NCI-H1436 treated with DMSO at 0.1 percent for 48 hours (cell line): ENCODE measurements at regions not wholly inside any gene's neighbourhood (a gene's known extent, or its start where the extent isn't known, plus 50 kb on each side); places are given as distances from the start of the nearest gene placed in this dataset.
"Not testable (repeated sequence)": the region's sequence is repeated elsewhere in the genome, so short reads cannot be mapped to it uniquely, and the experiment has no call there.

Experiments
- DNase-seq: peaks from one replicate; lab custom pipeline; 2025; lab: John Stamatoyannopoulos, UW

DNA sequence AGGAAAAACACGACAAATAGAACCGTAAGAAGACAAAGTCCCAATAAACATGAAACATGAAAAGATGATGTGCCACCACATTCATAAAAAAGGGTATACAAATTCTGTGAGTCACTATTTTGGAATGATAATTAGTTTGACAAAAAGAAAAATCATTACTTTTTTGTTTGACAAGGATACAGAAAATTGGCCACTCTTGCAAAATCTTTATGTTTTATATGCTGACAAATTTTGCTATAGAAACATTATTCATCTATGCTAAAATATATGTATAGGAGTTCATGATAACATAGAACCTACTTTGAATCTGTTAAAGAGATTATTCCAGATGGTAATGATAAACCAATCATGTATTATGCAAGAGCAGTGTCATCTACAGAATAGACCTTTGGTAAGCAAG lies 1201.0 kb downstream of the FSCB start:
- no peak for DNase-seq

DNA sequence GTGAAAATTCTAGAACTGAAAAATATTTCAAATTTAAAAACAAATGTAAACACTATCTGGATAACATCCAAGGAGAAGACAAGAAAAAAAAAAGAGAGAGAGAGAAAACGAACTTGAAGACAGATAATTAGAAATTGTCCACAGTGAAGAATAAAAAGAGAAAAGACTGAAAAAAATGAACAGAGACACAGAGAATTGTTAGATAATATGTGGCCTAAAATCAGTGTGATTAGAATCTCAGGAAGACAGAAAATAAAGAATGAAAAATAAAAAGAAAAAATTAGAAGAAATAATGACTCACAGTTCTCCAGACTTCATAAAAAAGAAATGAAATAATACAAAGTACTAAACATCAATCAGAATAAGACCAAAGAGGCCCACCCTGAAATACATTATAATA lies 1209.3 kb downstream of the FSCB start:
- no peak for DNase-seq

DNA sequence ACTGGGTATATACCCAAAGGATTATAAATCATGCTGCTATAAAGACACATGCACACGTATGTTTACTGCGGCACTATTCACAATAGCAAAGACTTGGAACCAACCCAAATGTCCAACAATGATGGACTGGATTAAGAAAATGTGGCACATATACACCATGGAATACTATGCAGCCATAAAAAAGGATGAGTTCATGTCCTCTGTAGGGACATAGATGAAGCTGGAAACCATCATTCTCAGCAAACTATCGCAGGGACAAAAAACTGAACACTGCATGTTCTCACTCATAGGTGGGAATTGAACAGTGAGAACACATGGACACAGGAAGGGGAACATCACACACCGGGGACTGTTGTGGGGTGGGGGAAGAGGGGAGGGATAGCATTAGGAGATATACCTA lies 1211.0 kb downstream of the FSCB start:
- not testable (repeated sequence) for DNase-seq

DNA sequence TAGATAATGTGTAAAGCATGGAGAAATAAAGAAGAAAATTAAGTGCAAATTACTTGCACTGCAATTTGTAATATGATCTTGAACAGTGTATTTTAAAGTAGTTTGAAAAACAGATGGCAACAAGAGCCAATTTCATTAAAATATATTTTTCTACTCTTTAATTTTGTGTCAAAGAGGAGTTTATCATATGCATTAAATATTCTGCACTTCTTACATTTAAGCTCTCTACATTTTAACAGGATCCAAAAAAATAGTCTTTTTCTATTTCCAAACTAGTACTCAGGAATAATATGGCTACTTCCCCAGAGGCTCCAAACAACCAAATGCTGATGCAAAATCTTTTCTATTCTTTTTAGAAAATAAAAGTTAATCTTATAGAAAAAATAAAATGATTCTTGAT lies 1221.5 kb downstream of the FSCB start:
- no peak for DNase-seq

DNA sequence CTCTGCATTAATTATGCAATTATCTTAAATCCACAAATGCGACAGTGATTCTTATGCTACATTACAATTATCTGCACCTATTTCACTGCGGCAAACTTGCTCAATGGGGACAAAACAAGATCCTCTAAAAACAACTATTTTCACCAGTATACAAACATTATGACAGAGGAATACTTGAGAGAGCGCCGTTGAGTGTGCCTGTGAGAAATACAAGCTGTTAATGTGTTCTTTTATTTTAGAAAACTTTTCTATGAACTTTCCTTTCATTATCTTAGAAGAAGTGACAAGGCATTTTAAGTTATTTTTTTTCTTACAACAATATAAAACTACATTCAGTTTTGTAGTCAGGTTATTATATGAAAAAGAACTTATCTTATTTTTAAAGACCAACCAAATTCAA lies 1247.0 kb downstream of the FSCB start:
- no peak for DNase-seq

DNA sequence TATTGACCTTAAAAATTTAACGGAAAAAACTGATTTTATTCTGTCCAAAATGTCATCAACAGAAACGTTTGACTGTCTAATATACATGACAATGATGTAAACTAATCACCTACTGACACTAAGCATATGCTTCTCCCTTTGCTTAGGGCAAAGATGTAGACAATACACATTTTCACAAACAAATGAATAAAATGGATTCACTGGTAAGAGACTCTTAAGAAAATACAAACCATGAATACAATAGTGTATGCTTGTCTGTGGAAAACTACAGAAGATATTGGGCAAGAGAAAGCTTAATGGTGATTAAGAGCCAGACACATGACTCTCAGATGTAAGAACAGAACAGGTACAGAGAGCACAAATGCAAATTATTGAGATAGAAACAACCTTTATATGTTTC lies 1248.7 kb downstream of the FSCB start:
- DNase-seq, result no peak

DNA sequence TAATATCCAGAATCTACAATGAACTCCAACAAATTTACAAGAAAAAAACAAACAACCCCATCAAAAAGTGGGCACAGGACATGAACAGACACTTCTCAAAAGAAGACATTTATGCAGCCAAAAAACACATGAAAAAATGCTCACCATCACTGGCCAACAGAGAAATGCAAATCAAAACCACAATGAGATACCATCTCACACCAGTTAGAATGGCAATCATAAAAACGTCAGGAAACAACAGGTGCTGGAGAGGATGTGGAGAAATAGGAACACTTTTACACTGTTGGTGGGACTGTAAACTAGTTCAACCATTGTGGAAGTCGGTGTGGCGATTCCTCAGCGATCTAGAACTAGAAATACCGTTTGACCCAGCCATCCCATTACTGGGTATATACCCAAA lies 1250.1 kb downstream of the FSCB start:
- not testable (repeated sequence) for DNase-seq

DNA sequence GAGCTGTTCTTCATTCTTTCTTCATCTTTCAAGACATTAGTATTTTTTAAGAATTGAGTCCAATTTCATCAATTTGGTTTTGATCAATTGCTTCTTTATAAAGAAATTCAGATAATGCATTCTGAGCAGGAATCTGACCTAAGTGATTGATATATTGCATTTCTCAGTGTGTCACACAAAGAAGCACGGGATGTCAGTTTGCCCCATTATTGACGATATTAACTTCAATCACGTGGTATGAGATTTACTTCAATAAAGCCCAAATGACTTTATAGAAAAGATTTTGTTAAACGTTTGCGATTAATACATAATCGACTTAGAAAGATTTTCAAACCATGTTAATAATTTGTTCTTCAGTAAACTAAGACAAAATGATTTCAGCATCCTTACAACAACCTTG lies 1254.2 kb downstream of the FSCB start:
- DNase-seq, result no peak

DNA sequence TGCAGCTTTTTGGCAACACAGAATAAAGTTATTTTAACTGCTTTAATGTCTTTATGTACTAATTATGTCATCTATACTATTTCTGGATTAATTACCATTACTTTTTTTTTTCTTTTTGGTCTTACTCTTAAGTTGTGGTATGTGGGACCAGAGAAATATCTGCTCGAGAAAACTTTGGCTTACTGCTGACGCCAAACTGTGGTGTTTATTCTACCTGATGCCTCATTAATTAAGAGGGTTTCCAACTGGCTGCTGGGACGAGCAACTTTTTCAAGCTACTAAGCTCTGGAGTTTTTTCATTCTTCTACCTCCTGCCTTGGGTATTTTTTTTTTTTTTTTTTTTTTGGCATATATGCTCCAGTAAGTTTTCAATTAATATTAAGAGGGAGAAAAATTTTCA lies 1257.5 kb downstream of the FSCB start:
- no peak for DNase-seq

DNA sequence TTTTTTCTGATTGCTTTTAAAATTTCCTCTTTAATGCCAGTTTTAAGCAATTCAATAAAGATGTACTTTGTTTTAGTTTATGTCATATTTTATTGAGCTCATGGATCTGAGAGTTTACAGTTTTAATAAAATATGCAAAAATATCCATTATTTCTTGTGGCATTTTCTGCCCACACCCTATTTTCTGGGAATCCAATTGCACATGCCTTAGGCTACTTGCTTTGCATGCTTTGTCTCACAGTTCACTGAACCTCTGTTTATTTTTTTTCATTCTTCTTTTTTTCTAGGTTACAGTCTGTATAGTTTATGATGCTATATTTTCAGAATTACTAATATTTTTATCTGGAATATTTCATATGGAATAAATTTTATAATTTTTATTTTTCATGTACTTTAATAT lies 1258.0 kb downstream of the FSCB start:
- no peak for DNase-seq

DNA sequence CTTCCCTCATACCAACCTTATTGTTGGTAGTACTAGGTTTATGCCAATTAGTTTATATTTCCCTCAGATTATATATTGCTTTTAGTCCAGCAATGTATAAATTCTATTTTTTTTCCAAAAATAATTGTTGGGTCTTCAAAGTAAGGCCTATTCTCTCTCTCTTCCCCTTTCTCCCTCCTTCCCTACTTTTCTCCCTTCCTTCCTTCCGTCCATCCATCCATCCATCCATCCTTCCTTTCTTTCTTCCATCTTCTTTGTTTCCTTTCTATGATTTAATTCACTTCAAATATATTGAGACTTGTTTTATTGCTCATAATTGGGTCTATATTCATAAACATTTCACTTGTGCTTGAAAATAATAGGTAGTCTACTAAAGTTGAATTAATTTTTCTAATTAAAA lies 1259.2 kb downstream of the FSCB start:
- no peak for DNase-seq

DNA sequence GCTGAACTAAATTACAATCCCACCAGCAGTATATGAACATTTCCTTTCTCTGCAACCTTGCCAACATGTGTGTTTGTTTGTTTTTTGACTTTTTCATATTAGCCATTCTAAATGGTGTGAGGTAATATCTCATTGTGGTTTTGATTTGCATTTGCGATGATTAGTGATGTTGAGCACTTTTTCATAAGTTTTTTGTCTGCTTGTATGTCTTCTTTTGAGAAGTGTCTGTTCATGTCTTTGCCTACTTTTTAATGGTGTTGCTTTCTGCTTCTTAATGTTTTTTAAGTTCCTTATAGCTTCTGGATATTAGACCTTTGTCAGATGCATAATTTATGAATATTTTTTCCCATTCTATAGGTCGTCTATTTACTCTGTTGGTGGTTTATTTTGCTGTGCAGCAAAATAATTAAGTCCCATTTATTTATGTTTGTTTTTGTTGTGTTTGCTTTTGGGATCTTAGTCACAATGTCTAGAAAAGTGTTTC lies 1262.9 kb downstream of the FSCB start:
- no peak for DNase-seq

DNA sequence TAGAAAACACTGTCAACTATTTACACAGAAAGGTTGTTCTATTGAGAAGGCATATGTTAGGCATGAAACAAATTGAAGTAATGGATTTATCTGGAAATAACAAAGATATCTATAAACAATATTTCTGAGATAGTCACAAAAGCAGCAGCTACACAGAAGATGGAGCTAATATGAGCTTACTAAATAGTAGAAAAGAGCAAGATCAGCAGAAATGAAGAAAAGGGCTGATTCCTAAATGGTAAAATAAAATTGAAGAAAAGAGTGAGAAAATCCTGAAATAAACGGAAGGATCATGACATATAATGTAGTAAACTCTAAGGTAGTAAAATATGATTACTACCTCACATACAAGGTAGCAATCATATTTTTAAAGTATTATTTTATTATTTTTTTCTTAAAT lies 1263.9 kb downstream of the FSCB start:
- no peak for DNase-seq

DNA sequence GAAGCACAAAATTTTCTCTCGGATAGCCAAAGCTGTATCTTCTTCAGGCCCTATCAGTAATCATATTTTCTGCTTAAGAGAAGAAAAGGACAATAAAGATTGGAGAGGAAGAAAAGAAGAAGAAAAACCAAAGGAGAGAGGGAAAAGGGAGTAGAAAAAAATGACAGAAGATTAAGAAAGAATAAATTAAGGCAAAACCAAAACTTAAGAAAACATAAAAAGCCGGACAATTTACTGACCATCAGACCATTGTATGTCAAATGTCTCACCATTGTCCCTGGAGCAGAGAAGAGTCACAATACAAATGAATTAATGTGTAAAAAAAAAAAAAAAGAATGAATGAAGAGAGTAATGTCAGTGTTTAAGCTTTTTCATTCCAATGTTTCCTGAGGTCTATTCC lies 1274.8 kb downstream of the FSCB start:
- DNase-seq, result no peak

DNA sequence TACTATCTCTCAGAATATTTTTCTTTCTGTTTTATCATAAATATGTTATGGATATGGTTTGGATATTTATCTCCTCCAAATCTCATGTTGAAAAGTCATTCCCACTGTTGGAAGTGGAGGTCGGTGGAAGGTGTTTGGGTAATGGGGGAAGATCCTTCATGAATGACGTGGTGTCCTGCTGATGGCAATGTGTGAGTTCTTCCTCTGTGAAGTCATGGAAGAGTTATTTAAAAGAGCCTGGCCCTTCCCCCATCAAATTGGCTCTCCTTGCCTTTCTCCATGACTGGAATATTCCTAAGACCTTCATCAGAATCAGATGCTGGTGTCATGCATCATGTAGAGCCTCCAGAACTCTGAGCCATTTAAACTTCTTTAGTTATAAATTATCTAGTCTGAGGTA lies 1291.6 kb downstream of the FSCB start:
- no peak for DNase-seq

DNA sequence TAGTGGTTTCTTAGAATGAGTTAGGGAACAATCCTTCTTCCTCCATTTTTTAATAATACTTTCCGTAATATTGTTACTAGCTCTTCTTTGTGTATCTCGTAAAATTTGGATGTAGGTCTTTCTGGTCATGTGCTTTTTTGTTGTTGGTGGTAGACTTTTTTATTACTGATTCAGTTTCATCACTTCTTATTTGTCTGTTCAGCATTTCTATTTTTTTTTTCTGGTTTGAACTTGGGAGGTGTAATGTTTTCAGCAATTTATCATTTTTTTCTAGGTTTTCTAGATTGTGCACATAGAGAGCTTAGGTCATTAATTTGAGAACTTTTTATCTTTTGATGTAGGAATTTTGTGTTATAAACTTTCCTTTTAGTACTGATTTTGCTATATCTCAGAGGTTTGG lies 1299.9 kb downstream of the FSCB start:
- DNase-seq, result no peak

DNA sequence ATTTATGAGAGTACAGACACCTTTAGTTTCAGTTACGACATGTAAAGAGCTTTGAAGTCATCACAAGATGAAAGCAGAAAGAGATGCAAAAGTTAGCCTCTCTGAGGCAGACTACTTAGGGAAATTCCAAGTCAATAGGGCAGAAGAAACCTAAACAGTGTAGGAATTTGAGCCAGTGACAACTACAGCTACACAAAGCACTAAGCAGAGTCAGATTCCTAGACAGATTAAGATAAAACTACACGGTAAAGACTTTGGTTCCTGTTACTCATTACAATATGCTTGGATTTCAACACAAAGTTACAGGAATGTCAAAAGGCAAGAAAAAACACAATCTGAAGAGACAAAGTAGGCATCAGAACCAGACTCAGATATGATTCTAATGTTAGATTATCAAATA lies 1302.3 kb downstream of the FSCB start:
- DNase-seq, result no peak

DNA sequence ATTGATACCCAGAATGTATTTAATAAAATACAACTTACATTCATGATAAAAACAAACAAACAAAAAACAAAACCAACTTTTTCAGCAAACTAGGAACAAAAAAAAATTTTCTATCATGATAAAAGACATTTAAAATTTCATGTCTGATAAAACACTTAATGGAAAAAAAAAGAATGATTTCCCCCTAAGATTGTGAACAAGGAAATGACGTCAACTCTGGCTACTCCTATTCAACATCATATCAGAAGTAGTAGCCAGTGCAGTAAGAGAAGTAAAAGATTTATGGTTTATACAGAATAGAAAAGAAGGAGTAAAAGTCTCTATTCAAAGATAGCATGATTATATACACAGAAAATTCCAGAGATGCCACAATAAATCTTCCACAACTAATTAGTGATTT lies 1306.6 kb downstream of the FSCB start:
- DNase-seq, result no peak

DNA sequence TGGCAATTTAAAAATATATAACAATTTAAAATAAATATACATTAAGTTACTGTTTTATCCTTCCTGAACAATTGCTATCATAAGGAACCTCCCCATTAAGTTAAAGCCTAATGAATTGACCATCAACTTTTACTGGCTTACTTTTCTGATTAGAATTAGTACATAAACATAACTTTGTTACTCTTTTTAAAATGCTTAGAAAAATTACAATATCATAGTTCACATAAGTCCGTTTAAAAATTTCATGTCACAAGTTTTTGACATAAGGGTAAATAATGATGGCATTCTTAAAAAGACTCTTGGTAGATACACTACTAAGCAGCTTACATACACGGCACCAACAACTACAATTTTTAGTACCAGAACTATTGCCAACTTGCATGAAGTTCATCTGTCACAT lies 1308.6 kb downstream of the FSCB start:
- no peak for DNase-seq

DNA sequence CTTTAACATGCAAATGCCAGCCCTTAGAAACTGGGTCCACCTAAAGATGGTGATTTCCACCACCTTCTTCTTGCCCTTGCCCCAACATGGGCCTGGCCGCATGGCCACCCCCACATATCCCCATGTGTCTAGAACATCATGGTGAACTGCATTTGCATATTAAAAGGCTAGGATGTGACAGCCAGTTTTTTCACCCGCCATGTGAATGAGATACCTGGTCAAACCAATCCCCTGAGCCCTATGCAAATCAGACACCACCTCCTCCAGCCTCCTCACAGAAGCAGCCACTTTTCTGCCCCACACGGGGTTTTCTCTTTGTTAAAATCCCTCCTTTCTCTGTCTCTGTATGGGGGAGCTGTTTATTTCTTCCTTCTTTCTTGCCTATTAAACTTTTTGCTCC lies 1322.5 kb downstream of the FSCB start:
- no peak for DNase-seq

DNA sequence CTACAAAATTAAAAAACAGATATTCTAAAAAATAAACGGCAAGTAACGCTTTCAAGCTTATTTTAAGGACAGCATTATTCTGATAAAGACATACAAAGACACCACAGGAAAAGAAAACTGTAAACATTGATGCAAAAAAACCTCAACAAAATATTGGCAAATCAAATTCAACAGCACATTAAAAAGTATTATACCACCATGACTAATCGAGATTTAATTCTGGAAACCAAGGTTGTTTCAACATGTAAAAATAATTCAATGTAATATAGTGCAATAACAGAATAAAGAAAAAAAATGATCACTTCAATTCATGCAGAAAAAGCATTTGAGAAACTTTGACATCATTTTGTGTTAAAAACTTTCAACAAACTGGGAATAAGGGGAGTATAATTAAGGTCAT lies 1323.2 kb downstream of the FSCB start:
- no peak for DNase-seq

DNA sequence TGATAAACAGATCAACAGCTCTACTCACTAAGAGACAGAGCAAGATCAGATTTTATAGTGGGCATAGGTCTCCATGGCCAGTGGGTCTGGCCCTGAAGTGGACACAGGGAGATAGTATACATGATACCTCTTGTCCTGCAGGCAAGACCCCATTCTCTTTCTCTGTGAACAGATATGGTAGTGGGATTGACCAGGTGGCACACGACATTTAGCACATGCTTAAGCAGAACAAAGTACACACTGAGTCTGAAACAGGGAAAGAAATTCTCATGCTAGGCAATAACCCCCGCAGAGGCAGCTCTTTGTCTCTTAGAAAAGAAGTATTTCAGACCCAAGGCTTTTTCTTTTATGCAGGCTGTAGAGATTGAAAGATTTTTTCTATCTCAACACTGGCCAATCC lies 1331.2 kb downstream of the FSCB start:
- no peak for DNase-seq

DNA sequence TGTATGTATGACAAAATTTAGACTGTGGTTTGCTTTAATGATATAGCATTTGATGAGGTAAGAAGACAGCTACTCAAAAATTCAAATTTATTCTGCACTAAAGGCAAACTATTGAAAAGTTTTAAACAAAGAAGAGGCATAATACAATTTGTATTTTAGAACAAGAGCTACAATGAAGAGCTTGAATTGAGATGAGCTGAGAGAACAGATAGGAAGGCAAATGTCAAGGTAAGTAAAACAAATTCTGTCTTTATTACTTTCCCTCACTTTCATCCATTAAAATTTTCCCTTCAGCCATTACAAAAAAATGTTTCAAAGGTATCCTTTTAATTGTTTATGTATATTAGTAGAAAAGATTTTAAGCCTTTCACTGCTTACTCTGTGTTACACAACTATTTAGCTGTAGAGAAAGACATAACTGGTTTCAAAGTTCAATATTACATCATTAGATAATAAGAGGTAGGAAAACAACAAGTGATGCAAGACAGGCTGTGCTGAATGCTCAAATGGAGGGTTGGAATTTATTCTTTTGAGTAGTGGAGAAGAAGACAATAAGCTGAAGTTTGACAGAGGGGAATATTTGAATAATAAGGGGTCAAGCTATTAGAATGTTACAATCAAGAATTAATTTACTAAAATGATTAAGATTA lies 1334.1 kb downstream of the FSCB start:
- DNase-seq, result no peak

DNA sequence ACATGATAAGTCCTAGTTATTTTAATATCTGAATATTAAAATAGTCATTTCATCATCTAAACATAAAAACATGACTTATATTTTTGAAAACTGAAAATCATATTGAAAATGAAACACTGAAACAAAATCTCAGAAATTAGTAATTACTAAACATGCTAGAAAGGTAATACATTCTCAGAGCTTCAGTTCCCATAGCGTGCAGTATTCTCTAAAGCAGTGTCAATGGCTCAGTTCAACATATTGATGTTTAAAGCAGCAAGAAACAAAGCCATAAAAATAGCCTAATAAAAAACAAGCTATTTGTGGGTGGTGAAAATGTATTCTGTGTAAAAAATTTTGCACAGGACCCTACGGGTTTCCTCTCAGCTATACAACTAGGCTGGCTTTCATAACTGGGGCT lies 1337.4 kb downstream of the FSCB start:
- no peak for DNase-seq
